ENCODE measurements at regions not wholly inside any gene's neighbourhood (a gene's known extent, or its start where the extent isn't known, plus 50 kb on each side); places are given as distances from the start of the nearest gene placed in this dataset.

- H3K27ac ChIP-seq (ENCODE audit: low read depth, low read length), result no peak overlapping the region
- no peaks in the 10 kb centered on the region for H3F3A ChIP-seq (ENCODE audit: insufficient read depth)
- H2AFZ ChIP-seq (ENCODE audit: low read depth, low read length, severe bottlenecking), result no peak overlapping the region
- H3K4me2 ChIP-seq (ENCODE audit: low read depth, low read length, poor library complexity, severe bottlenecking), result no peak overlapping the region
- H3K9me3 ChIP-seq (ENCODE audit: insufficient read depth, low read length), result no peaks in the 10 kb centered on the region
- no peak overlapping the region for H3K4me3 ChIP-seq (ENCODE audit: insufficient read depth, low read length, poor library complexity, severe bottlenecking)
- TF ChIP-seq EZH2phosphoT487 (conservative IDR thresholded peaks at IDR 0.05; ENCODE audit: low read length) (no peak), CTCF (IDR thresholded peaks at IDR 0.05; ENCODE audit: insufficient read depth, low read length, poor library complexity, severe bottlenecking) (no peak)
- H3K36me3 ChIP-seq (ENCODE audit: low read length), result no peaks in the 10 kb centered on the region
- H3K9me2 ChIP-seq (replicated peaks; ENCODE audit: insufficient read depth, low read length), result no peaks in the 10 kb centered on the region
- H3K27me3 ChIP-seq (ENCODE audit: low read length), result no peaks in the 10 kb centered on the region
- H3K9ac ChIP-seq (ENCODE audit: low read length), result no peak overlapping the region
- no peaks in the 10 kb centered on the region for H3K79me2 ChIP-seq (ENCODE audit: insufficient read depth, low read length)
- H4K20me1 ChIP-seq (ENCODE audit: low read depth, low read length), result no peaks in the 10 kb centered on the region
These were observed 370.4 kb upstream of the TGFBR2 start for GRCh38 chr3:30236011-30236410.

DNA sequence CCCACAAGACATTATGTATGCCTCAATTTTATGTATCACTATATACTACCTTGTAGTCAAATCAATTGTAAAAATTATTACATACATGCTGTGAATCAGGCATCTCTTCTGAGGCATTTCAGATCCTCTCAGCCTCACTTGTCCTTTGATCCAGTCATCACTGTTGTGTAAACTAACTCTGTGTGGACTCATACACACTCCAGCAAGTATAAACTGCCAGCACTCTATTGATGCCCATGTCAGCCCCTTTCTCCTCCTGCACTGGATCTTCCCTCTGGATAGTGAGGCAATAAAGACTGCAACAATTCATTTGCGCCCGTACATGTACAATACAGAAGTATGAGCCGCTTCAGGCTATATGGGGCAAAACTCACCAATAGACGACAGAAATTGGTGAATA, 364.7 kb upstream of the TGFBR2 start:
- Histone ChIP-seq H3K9me2 (replicated peaks; ENCODE audit: insufficient read depth, low read length) (no peaks in the 10 kb centered on the region), H3K9me3 (ENCODE audit: insufficient read depth, low read length) (no peaks in the 10 kb centered on the region), H3K79me2 (ENCODE audit: insufficient read depth, low read length) (no peaks in the 10 kb centered on the region), H4K20me1 (ENCODE audit: low read depth, low read length) (no peaks in the 10 kb centered on the region), H3K27me3 (ENCODE audit: low read length) (no peaks in the 10 kb centered on the region), H2AFZ (ENCODE audit: low read depth, low read length, severe bottlenecking) (no peak overlapping the region), H3K36me3 (ENCODE audit: low read length) (no peaks in the 10 kb centered on the region), H3K27ac (ENCODE audit: low read depth, low read length) (no peak overlapping the region), H3K9ac (ENCODE audit: low read length) (no peak overlapping the region), H3K4me3 (ENCODE audit: insufficient read depth, low read length, poor library complexity, severe bottlenecking) (no peak overlapping the region), H3K4me2 (ENCODE audit: low read depth, low read length, poor library complexity, severe bottlenecking) (no peak overlapping the region), H3F3A (ENCODE audit: insufficient read depth) (no peaks in the 10 kb centered on the region)
- TF ChIP-seq EZH2phosphoT487 (conservative IDR thresholded peaks at IDR 0.05; ENCODE audit: low read length), result no peak
- no peak for TF ChIP-seq CTCF (IDR thresholded peaks at IDR 0.05; ENCODE audit: insufficient read depth, low read length, poor library complexity, severe bottlenecking)

- Histone ChIP-seq H3K27me3 (ENCODE audit: low read length) (no peaks in the 10 kb centered on the region), H3K27ac (ENCODE audit: low read depth, low read length) (no peak overlapping the region), H3K4me3 (ENCODE audit: insufficient read depth, low read length, poor library complexity, severe bottlenecking) (no peak overlapping the region), H3K9me2 (replicated peaks; ENCODE audit: insufficient read depth, low read length) (no peaks in the 10 kb centered on the region), H3K36me3 (ENCODE audit: low read length) (no peaks in the 10 kb centered on the region), H3K4me2 (ENCODE audit: low read depth, low read length, poor library complexity, severe bottlenecking) (no peak overlapping the region), H3K79me2 (ENCODE audit: insufficient read depth, low read length) (no peaks in the 10 kb centered on the region), H3K9ac (ENCODE audit: low read length) (no peak overlapping the region), H4K20me1 (ENCODE audit: low read depth, low read length) (no peaks in the 10 kb centered on the region), H2AFZ (ENCODE audit: low read depth, low read length, severe bottlenecking) (no peak overlapping the region), H3F3A (ENCODE audit: insufficient read depth) (no peaks in the 10 kb centered on the region), H3K9me3 (ENCODE audit: insufficient read depth, low read length) (no peaks in the 10 kb centered on the region)
- TF ChIP-seq EZH2phosphoT487 (conservative IDR thresholded peaks at IDR 0.05; ENCODE audit: low read length) (no peak), CTCF (IDR thresholded peaks at IDR 0.05; ENCODE audit: insufficient read depth, low read length, poor library complexity, severe bottlenecking) (no peak)
These were observed 360.4 kb upstream of the TGFBR2 start for GRCh38 chr3:30245858-30246622.

Measured in SU-DHL-6 (cell line).